Islet precursor cell (in vitro differentiated cells): ENCODE measurements at regions not wholly inside any gene's neighbourhood (a gene's known extent, or its start where the extent isn't known, plus 50 kb on each side); places are given as distances from the start of the nearest gene placed in this dataset.

Experiments
- DNase-seq: peaks from one replicate; pipeline ENCODE4 v3.0.0-alpha.2; 2018

- no peak for DNase-seq
Measured at GRCh38 chr3:181040030-181040429, 50.5 kb upstream of the DNAJC19 start.
